NCI-H446 treated with DMSO at 0.1 percent for 48 hours (cell line): ENCODE measurements at regions not wholly inside any gene's neighbourhood (a gene's known extent, or its start where the extent isn't known, plus 50 kb on each side); places are given as distances from the start of the nearest gene placed in this dataset.

ENCODE experiments used
- DNase-seq: peaks from one replicate; lab custom pipeline; 2025; lab: John Stamatoyannopoulos, UW

GRCh38 chr4:179583221-179583620 is 2141.0 kb upstream of the AGA start:
- no peak for DNase-seq

GRCh38 chr4:179584101-179584500 is 2141.9 kb upstream of the AGA start:
- no peak for DNase-seq

- no peak for DNase-seq
Measured at GRCh38 chr4:179585761-179586160, 2143.5 kb upstream of the AGA start.

- DNase-seq: no peak
Measured at GRCh38 chr4:179586460-179586859, 2144.2 kb upstream of the AGA start.

- DNase-seq: no peak
Measured at GRCh38 chr4:179595671-179596410, 2153.6 kb upstream of the AGA start.

- DNase-seq: no peak
Measured at GRCh38 chr4:179596621-179597020, 2154.4 kb upstream of the AGA start.

GRCh38 chr4:179597301-179597700 is 2155.1 kb upstream of the AGA start:
- no peak for DNase-seq

GRCh38 chr4:179601671-179602070 is 2159.4 kb upstream of the AGA start:
- no peak for DNase-seq

GRCh38 chr4:179605196-179605595 is 2163.0 kb upstream of the AGA start:
- no peak for DNase-seq

GRCh38 chr4:179607003-179607402 is 2164.8 kb upstream of the AGA start:
- no peak for DNase-seq

- no peak for DNase-seq
Measured at GRCh38 chr4:179615704-179616103, 2173.5 kb upstream of the AGA start.

GRCh38 chr4:179618966-179619365 is 2176.7 kb upstream of the AGA start:
- no peak for DNase-seq

GRCh38 chr4:179624768-179625181 is 2182.5 kb upstream of the AGA start:
- no peak for DNase-seq

- no peak for DNase-seq
Measured at GRCh38 chr4:179625406-179625805, 2183.2 kb upstream of the AGA start.

GRCh38 chr4:179626687-179627086 is 2184.4 kb upstream of the AGA start:
- no peak for DNase-seq

GRCh38 chr4:179631321-179631720 is 2189.1 kb upstream of the AGA start:
- DNase-seq: no peak

- no peak for DNase-seq
Measured at GRCh38 chr4:179634862-179635261, 2192.6 kb upstream of the AGA start.

GRCh38 chr4:179662522-179662921 is 2220.3 kb upstream of the AGA start:
- DNase-seq: no peak

- DNase-seq: no peak
Measured at GRCh38 chr4:179663641-179664429, 2221.6 kb upstream of the AGA start.

- DNase-seq: no peak
Measured at GRCh38 chr4:179664430-179665027, 2222.3 kb upstream of the AGA start.

GRCh38 chr4:179666226-179666625 is 2224.0 kb upstream of the AGA start:
- no peak for DNase-seq

GRCh38 chr4:179671609-179672008 is 2229.4 kb upstream of the AGA start:
- no peak for DNase-seq
